ENCODE measurements at regions not wholly inside any gene's neighbourhood (a gene's known extent, or its start where the extent isn't known, plus 50 kb on each side); places are given as distances from the start of the nearest gene placed in this dataset.

DNA sequence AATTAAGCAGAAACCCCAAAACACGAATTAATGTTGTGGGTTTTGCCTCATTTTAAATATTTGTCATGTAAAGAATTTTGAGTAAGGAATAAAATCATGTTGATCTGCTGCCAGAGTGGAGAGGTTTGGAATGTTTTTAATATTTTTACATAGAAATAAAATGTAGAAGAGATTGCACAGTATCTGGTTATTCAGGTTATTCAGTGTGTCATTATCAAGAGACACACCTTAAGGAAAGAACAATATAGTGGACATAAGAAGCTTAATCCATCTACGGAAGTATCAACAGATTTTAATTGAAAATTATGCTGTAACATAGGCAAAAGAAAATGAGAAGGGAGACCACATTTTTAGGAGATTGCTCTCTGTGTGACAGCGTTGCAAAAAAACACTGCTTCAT is 410.4 kb downstream of the MED10 start:
- DNase-seq (ENCODE audit: low read depth in 2 of 3, low spot score in 1 of 3): no peak

DNA sequence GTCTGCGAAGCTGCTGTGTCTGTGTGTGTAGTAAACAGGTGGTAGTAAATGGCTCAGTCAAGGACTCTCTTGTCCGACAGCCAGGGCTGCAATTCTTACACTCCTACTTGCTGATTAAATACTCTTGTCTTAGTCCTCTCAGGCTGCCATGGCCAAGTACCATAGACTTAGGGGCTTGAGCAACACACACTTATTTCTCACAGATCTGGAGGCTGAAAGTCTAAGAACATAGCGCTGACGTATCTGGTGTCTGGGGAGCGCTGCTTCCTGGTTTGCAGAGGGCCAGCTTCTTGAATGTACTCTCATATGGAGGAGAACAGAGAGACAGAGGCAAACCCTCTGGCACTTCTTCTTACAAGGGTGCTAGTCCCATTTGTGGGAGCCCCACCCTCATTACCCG is 411.0 kb downstream of the MED10 start:
- DNase-seq (ENCODE audit: low read depth in 2 of 3, low spot score in 1 of 3): no peak

DNA sequence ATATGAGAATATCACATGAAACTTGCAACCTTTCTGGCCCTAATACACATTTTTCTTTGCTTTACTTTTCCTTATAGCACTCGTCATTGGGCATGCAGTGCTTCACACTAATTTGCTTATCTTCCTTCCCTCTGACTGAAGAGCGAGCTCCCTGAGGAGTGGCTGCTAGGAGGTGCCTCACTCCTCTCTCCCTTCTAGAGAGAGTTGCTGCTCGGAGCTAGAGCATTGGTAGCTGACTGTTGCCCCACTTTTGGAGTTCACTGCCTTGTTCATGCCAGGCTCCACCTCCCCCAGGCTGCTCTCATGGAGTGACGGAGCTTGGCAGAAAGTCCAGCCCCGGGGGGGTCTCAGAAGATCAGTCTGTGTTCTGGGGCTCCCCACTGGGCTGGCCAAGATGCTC is 413.2 kb downstream of the MED10 start:
- no peak for DNase-seq (ENCODE audit: low read depth in 2 of 3, low spot score in 1 of 3)

DNA sequence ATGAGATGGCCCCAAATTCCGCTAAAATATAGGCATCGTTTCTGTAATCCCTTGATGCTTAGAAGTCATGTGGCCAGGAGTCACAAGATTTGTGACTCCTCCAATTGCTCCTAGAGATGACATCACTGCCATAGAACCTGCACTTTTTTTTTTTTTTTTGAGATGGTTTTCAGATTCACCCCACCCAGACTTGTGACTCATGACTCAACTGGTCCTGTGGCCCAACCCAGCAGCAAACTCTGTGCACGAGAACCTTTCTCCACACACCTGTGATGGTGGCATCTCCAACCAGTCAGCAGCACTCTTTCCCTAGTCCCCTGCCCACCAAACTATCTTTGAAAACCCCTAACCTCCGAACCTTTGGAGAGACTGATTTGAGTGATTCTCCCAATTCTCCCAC is 414.0 kb downstream of the MED10 start:
- DNase-seq (ENCODE audit: low read depth in 2 of 3, low spot score in 1 of 3): no peak

DNA sequence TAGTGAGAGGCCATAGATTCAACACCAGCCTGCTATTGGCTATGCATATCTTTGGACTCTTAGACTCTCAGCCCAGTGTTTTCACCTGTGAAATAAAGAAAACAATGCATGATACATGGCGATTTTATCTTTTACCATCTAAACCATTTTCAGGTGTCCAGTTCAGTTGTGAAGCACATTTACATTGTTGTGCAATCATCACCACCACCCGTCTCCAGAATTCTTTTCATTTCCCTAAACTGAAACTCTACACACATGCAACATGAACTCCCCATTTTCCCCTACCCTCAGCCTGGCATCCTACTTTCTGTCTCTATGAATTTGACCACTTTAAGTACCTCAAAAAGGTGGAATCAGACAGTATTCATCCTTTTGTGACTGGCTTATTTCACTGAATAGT is 420.6 kb downstream of the MED10 start:
- DNase-seq (ENCODE audit: low read depth in 2 of 3, low spot score in 1 of 3): no peak

DNA sequence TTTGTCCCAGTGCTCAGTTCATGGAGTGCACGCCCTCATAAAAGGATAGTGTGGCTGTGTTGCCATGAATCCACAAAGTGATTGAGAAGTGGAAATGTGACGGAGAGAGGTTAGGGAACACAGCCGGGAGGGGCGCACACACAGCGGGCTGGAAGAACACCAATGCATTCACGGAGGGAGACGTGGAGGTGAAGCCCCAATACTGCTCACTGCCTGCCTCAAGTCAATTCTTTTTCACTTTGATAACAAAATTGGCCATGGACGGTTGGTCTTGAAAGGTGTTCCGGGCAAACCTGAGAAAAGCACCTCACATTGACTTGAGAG is 424.1 kb downstream of the MED10 start:
- DNase-seq (ENCODE audit: low read depth in 2 of 3, low spot score in 1 of 3): no peak

DNA sequence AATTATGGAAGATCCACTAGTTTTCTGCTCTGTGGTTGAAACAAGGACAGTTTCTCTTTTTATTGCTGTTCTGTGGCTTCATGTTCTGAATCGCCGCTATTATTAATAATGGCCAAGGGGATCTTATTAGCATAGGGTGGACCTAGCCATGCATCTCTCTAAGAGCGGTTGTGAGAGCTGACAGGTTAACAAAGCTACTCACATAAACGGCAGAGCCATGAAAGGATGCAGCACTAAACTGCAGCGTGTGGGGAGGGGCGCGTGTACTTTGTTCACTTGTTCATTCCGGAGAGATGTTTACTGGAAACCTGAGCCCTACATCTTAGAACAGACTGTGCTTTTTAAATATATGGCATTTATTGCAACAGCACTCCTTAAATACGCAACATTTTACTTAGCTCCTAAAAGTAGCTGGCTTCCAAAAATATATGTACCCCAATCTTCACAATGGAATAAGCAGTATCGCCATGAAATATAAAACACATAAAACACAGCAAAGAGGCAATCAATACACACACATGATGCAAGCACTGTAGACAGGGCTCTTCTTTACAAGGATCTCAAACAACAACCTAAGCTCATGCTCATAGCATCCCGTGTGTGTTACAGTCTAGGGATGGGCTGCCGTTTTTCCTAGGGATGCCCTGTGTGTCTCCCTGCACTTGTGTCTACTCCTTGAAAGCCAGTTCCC is 424.6 kb downstream of the MED10 start:
- DNase-seq (ENCODE audit: low read depth in 2 of 3, low spot score in 1 of 3): no peak

DNA sequence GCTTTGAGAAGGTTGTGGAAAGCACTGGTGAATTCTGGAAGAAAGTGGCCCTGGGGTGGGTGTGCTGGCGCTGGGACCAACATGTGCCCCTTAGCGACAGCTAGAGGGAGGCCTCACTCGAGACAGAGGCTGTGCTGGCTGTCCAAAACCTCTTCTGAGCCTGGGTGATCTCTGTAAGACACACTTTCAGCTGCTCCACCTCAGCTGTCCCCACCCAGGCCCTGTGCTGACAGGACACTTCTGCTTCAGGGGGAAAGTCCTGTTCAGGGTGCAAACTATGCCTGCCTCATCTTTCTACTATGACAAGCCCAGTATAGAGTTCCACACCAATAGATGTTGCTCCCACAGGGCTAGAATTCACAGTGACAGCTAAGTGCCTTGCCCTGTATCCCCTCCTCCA is 426.4 kb downstream of the MED10 start:
- DNase-seq (ENCODE audit: low read depth in 2 of 3, low spot score in 1 of 3): no peak

DNA sequence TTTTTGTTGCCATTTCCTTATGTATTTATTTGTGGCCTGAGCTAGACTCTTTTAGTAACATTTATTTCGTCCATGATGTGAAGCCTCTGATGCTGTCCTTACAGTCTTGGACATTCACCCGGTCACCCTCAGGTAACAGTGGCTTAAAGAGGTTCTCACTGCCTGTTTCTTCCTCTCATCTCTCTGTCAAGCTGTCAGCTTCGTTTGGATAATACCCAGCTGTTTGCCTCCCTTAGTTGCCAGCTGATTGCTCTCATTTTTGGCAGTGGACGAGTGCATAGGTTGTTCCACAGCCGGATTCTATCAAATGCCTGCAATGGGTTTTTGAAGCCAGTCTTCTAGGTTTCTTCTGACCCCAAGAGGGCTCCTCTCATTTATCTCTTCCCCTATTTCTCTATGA is 427.7 kb downstream of the MED10 start:
- no peak for DNase-seq (ENCODE audit: low read depth in 2 of 3, low spot score in 1 of 3)

DNA sequence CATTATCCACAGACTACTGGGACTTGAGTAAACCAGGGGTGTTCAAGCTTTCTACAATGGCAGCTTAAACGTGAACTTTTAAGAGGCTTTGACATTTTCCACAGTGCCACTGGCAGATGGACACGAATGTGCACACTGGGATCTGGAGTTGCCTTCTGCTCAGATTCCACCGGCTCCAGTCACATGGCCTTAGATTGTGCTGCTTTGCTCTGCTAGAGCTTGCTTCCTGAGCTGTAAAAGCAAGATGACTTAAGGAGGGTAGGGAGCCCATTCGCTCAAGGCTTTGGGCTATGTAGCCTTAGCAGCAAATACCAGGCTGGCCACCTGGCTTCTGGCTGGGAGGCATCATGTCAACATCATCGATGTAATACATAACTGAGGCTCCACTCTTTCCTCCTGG is 436.9 kb downstream of the MED10 start:
- no peak for DNase-seq (ENCODE audit: low read depth in 2 of 3, low spot score in 1 of 3)

DNA sequence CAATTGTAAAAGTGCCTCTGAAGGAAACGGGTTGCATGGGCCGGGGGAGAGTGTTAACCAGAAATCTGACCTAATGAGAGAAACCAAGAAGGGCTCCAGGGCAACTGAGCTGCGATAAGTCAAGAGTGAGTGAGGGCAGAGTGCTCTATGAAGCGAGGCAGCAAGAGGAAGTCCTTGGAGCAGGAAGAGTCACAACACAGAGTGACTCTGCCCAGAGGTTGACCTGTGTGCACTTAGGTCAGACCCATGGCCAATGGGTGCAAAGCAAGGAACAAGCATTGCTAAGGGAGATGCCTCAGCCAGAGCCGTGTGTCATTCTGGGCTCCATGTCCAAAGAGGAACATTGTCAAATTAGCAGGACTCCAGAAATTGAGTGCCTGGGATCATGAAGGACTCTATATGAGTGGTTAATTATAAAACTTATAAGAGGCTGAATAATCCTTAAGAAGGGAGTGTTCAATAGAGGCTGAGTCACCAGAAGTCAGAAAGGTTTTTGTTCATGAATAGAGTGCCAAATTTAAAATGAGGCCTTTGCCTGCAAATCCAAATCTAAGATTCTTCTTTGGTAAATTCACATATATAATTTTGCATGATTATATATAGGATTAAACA is 438.5 kb downstream of the MED10 start:
- no peak for DNase-seq (ENCODE audit: low read depth in 2 of 3, low spot score in 1 of 3)

DNA sequence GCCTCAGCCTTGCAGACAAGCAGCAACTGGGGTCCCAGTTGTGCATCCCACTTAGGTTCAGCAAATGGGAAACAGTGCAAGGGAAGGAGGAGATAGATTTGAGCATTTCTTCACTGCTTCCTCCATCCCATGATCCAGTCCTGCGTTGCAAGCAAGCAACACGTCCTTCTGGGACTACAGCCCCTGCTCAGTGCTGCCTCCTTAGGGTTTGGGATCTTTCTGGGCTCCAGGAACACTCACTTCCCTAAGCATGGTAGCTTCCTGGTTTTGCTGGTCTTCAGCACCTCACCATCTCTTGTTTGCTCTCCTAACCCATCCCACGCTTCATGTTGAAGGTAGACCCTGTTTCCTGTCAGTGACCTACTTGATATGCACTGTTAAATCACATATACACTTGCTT is 444.7 kb downstream of the MED10 start:
- DNase-seq (ENCODE audit: low read depth in 2 of 3, low spot score in 1 of 3): no peak

DNA sequence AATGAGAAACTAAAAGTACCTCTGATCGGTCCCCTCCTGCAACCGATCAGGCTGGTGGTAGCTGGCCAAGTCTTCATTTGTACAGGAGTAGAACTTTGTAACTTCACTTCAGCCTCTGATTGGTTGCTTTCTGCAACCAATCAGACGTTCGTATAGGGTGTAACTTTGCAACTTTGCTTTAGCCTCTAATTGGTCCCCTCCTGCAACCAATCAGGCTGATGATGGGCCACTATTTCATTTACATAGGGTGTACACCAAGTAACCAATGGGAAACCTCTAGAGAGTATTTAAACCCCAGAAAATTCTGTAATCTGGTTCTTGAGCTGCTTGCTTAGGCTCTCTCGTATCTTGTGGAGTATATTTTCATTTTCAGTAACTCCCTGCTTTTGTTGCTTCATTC is 445.5 kb downstream of the MED10 start:
- no peak for DNase-seq (ENCODE audit: low read depth in 2 of 3, low spot score in 1 of 3)

DNA sequence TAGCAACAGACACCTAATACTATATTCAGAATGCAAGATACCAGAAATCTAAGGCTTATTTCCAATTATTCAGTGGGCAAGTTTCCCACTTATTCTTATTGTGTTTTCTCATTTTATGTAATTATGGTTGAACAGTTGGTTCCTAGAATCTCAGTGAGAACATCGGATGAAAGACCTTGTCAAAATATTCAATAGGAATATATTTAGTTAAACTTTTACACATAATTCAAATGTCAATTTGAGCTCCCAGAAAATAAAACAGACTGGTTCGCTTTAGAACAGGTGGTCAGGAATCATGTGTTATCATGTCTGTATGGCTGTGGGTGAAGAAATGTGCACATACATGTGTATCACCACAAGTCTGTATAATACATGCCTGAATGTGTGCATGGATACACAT is 447.8 kb downstream of the MED10 start:
- DNase-seq (ENCODE audit: low read depth in 2 of 3, low spot score in 1 of 3): no peak

DNA sequence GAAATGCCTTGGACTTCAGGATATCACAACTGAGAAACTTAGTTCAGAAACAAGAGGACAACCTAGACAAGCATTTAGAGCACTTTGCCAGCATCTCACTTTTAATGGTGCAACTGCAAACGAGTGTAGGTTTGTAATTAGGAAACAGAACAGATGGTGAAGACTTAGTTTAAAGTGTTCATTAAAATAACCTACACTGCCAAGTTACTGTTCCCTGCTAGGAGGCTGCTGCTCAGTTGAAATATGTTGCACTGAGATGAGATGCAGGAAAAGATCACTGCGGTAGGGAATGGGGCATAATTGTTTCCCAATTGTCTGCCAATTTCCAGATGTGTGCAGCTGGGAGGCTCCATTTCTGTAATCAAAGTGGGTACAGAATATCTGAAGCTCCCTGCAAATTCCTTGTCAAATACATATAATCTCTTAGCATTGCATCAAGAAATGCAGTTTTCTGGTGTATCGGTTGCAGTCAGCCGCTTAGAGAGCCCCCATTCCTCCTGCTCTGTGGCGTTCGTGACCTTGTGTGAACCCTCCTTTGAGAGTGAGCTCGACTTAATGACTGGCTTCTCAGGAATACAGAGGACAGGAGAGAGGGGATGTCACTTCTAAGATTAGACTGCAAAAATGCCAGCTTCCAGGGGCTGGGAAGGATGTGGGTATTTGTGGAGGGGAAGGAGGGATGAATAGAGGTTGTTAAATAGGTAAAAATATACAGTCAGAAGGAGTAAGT is 448.9 kb downstream of the MED10 start:
- no peak for DNase-seq (ENCODE audit: low read depth in 2 of 3, low spot score in 1 of 3)

DNA sequence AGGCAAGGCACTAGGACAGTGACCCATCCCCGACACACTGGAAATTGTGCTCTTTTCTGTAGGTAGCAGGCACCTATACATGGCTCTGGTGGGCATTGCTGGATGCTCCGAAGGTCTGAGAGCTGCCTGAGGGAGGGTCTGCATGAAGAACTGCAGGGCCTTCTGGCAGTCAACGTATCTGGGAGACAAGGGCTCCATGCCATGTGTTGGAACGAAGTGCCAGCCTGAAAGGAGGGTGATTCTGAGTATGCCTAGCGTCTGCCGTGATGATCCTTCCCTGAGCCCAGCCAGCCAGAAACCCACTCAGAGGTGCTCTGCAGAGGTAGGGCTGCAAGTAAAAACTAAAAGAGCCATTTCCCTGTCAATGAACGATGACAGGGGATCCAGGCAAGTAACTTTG is 453.2 kb downstream of the MED10 start:
- DNase-seq (ENCODE audit: low read depth in 2 of 3, low spot score in 1 of 3): no peak

DNA sequence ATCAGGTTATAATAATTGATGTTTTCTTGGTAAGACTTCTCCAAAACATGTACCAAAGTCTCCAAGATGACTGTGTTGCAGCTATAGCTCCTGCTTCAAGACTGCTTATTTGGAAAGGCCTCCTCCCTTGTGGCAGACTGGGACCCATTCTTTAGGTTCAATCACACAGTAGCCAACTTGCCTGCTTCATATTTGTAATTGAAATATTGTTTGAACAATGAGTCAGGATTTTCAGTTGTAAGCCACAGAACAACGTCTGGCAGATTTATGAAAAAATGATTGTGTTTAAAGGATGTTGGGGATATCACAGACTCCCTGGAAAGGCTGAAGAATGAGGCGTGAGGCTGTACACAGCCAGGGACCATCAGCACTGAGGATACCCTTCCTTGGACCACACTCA is 458.9 kb downstream of the MED10 start:
- no peak for DNase-seq (ENCODE audit: low read depth in 2 of 3, low spot score in 1 of 3)

DNA sequence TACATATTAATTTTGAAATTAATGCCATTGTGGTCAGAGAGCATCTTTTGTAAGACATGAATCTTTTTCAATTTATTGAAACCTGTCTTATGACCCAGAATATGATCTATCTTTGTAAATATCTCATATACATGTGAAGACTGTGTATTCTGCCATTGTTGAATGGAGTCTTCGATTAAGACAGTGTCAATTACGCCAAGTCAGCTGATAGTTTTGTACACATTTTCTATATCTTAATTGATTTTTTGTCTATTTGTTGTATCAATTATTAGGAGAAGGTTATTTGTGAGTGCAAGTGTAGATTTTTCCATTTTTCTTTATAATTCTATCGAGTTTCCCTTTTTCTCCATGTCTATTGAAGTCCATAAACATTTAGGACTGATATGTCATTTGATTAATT is 471.6 kb downstream of the MED10 start:
- DNase-seq (ENCODE audit: low read depth in 2 of 3, low spot score in 1 of 3): no peak

DNA sequence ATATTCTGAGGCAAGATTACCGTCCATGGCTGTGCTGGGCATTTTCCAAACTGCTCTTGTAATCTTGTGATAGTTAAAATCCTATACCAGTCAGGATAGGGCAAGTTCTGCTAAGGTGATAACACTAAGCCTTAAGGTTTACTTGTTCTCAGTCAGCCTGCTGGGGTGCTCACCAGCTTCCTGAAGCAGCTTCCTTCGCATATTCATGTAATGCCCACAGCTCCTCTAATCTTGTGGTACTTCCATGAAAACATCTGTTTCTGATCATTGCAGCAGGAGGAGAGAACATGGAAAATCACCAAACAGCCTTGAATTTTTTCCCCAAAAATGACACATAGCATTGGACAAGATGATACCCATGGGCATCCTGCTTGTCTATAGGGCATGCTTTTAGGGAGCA is 473.2 kb downstream of the MED10 start:
- no peak for DNase-seq (ENCODE audit: low read depth in 2 of 3, low spot score in 1 of 3)

DNA sequence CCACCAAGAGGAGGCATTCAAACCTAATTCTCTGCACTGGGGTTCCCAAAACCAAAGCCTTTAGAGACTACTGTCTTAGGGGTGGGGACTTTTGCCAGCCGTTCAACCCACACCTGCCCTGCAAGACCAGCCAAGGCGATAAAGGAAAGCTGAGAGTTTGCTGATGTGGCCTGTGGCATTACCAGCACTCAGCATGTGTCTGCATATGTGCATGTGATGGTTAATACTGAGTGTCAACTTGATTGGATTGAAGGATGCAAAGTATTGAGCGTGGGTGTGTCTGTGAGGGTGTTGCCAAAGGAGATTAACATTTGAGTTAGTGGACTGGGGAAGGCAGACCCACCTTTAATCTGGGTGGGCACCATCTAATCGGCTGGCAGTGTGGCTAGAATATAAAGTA is 474.2 kb downstream of the MED10 start:
- DNase-seq (ENCODE audit: low read depth in 2 of 3, low spot score in 1 of 3): no peak

DNA sequence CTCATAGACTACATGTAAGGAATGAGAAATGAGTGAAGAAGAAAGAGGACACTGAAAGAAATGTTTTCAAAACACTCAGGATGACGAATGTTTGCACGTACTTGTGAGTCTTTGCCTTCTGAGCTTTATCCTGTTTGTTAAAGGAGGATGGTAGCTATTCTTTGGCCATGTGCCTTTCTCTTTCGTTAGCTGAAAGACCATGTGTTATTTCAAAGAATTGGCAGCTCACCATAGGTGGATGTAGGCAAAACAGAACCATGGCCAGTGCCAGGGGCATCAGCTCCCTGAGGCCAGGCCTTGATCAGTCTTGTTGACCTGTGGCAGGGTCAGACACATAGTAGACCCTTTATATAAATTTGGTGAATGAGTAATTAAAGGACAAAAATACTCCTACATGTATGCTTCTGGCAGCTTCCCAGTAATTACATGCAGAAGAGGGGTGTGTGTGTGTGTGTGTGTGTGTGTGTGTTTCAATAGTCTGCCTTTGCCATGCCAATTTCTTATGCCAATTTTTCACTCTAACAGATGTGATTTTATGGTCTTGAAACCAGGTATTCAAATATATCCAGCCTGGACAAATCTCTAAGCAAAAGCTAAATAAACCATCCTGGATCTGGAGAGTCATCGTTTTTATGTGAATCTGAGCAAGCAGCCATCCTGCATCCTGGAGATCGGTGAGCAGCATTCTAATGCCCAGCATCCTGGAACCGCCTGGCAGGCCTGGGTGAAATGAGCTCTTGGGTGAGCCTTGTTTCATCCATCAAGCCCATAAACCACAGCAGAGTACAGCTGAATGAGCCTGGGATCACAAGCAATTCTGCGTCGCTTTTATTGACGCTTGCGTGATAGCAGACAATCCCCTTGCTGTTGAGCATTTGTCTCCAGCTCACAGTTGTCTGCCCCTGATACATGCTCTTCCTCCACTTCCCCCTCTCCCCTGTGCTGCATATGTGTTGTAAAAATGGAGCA is 475.4 kb downstream of the MED10 start:
- DNase-seq (ENCODE audit: low read depth in 2 of 3, low spot score in 1 of 3): no peak

DNA sequence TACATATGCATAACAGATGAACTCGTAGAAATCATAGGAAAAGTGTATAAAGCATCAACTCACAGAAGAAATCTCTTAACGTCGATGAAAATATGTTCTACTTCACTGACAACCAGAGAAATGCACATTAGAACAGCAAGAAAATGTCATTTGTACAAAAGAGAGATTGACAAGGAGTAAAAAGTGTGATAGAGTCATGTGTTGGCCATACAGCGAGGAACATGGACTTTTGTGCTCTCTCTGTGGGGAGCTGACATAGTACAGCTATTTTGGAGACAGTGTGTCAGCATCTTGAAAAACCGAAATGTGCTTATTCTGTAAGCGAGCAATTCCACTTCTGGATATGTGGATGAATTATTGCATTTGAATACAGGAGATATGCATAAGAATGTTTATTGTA is 477.9 kb downstream of the ICE1 start:
- no peak for DNase-seq (ENCODE audit: low read depth in 2 of 3, low spot score in 1 of 3)

All from stimulated activated CD4-positive, alpha-beta T cell treated with anti-CD3 and anti-CD28 coated beads, Interleukin-12 subunit alpha, Interleukin-12 subunit beta, amount 100 ng/mL, for 48 hours (primary cell).